IPS DF 6.9 (cell line): ENCODE measurements at regions not wholly inside any gene's neighbourhood (a gene's known extent, or its start where the extent isn't known, plus 50 kb on each side); places are given as distances from the start of the nearest gene placed in this dataset.
"Not testable (repeated sequence)": the region's sequence is repeated elsewhere in the genome, so short reads cannot be mapped to it uniquely, and the experiment has no call there.

Source experiments
- DNase-seq: peaks from one replicate; pipeline ENCODE4 v3.0.0-alpha.2; 2013; ENCODE audit warnings: low read depth, low spot score
- H3K27ac ChIP-seq: one replicate; pipeline ENCODE4 v1.5.1; 2013; ENCODE audit warnings: low read length, control low read depth
- H3K27me3 ChIP-seq: 2 replicates; pipeline ENCODE4 v1.6.1; 2013; ENCODE audit warnings: mild to moderate bottlenecking, low read length; ENCODE audit not compliant: control insufficient read depth, insufficient read depth
- H3K36me3 ChIP-seq: 2 replicates; pipeline ENCODE4 v1.6.1; 2013; ENCODE audit warnings: low read length; ENCODE audit not compliant: control insufficient read depth, insufficient read depth
- H3K4me1 ChIP-seq: 2 replicates; pipeline ENCODE4 v1.6.1; 2013; ENCODE audit warnings: low read length; ENCODE audit not compliant: control insufficient read depth, insufficient read depth
- H3K4me3 ChIP-seq: 2 replicates; pipeline ENCODE4 v1.5.1; 2013; ENCODE audit warnings: mild to moderate bottlenecking, low read length
- H3K9me3 ChIP-seq: 2 replicates; pipeline ENCODE4 v1.6.1; 2013; ENCODE audit warnings: low read length, inconsistent platforms; ENCODE audit not compliant: control insufficient read depth, insufficient read depth
- WGBS: extraction: QIAGEN DNeasy Blood & Tissue Kit; methylation state at CpG from one replicate; pipeline ENCODE4 v1.1.7; 2013; ENCODE audit warnings: mixed read lengths, missing lambda C conversion rate; ENCODE audit not compliant: insufficient read length, insufficient coverage; 5-methylcytosine and 5-hydroxymethylcytosine counted together

DNA sequence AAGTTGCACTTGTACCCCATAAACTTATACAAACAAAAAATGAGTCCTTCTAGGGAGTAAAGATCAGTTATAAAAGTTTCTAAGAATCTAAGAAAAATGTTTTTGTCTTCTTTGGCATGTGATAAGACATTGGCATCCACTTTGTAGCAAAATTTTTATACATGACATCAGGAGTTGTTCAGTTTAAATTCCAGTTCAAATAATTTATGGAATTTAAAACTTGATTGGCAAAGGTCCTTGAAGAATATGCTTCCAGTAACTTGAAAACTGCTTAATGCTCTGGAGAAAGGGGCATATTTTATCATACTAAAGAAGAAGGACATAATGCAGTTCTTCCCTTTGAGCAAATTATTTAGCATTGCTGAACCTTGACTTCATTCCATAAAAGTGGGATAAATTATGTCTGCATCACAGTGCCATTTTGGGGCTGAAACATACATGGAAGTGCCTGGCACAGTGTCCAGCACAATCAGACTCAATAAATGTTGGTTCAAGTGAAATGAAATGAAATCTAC, 163.3 kb upstream of the IL15 start:
- Histone ChIP-seq H3K4me1 (no peaks in the 10 kb centered on the region), H3K9me3 (no peaks in the 10 kb centered on the region), H3K27ac (no peak overlapping the region), H3K4me3 (no peak overlapping the region), H3K36me3 (no peaks in the 10 kb centered on the region), H3K27me3 (no peaks in the 10 kb centered on the region)
- no peak for DNase-seq

DNA sequence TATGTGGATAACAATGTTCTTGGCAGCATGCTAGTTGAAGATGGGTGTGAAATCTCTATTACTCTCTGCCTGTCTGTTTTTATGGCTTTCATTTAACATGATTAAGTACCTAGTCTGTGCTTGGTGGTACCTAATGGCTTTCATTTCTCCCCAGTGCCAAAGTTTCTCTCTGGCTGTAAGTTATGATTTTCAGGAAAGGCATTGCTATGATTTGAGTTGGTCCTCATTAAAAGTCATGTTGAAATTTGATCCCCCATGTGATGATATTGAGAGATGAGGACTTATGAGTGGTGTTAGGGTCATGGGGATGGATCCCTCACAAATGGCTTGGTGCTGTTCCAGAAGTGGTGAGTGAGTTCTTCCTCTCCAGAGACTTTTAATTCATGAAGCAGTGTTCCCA, 162.4 kb upstream of the IL15 start:
- H3K9me3 ChIP-seq: no peaks in the 10 kb centered on the region

DNA sequence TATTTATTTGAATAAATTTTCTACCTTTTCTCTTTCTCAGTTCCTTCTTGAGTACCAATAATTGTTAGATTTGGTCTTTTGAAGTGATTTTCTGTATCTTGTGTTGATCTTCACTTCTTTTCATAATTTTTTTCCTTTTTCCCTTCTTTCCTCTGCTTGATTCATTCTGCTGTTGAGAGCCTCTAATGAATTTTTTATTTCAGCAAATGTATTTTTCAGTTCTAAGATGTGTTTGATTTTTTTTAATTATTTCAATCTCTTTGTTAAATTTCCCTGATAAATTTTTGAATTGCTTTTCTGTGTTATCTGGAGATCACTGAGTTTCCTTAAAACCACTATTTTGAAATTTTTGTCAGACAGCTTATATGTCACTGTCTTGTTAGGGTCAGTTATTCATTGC, 155.4 kb upstream of the IL15 start:
- H3K4me3 ChIP-seq: no peak overlapping the region
- DNase-seq: no peak
- no peaks in the 10 kb centered on the region for H3K36me3 ChIP-seq
- H3K27me3 ChIP-seq: no peaks in the 10 kb centered on the region
- H3K27ac ChIP-seq: no peak overlapping the region
- H3K4me1 ChIP-seq: no peaks in the 10 kb centered on the region
- H3K9me3 ChIP-seq: no peaks in the 10 kb centered on the region

More for the DNA sequence above, 162.4 kb upstream of the IL15 start:
- Histone ChIP-seq H3K4me1 (no peaks in the 10 kb centered on the region), H3K27me3 (no peaks in the 10 kb centered on the region), H3K4me3 (no peak overlapping the region), H3K36me3 (no peaks in the 10 kb centered on the region), H3K27ac (no peak overlapping the region)
- no peak for DNase-seq

DNA sequence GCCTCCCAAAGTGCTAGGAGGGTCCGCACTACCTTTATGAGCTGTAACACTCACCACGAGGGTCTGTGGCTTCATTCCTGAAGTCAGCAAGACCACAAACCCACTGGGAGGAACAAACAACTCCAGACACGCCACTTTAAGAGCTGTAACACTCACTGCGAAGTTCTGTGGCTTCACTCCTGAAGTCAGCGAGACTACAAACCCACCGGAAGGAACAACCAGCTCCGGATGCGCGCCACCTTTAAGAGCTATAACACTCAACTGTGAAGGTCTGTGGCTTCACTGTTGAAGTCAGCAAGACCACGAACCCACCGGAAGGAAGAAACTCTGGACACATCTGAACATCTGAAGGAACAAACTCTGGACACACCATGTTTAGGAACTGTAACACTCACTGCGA, 152.1 kb upstream of the IL15 start:
- DNase-seq, H3K4me1 ChIP-seq, H3K27ac ChIP-seq, H3K9me3 ChIP-seq, H3K36me3 ChIP-seq, H3K4me3 ChIP-seq, H3K27me3 ChIP-seq: not testable (repeated sequence)
- no CpG with 5 or more reads among the region's 12 CpGs for WGBS

DNA sequence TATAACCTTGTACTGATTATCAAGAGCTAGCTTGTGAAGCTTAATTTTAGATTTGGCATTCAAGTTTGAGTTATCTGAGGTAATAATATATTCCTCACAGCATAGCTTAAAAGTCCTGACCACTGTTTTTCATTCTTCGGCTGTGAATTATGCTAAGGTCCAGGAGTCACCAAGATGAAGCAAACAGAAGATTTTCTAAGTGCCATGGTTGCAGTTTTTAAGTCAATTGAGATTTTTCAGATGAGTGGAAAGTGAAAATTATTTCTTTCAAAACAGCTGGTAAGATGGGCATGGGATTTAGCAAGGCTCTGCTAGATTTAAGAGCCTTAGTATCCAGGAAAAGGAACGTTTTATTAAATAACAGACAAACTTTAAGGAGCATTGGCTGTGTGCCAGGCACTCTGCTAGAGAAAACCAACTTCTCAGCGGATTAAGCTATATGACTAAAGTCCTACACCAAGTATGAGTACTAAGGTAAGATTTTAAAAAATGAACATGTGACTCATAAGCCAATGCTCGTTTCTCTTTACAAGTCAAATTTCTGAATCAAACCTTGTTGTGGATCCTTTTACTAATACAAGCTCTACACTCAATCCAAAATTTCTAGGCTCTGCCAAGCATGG, 149.9 kb upstream of the IL15 start:
- H3K27ac ChIP-seq: no peak overlapping the region
- H3K36me3 ChIP-seq: no peaks in the 10 kb centered on the region
- no peaks in the 10 kb centered on the region for H3K27me3 ChIP-seq
- H3K9me3 ChIP-seq: no peaks in the 10 kb centered on the region
- WGBS: no CpG with 5 or more reads among the region's 4 CpGs
- no peak overlapping the region for H3K4me3 ChIP-seq
- DNase-seq: no peak
- H3K4me1 ChIP-seq: no peaks in the 10 kb centered on the region

DNA sequence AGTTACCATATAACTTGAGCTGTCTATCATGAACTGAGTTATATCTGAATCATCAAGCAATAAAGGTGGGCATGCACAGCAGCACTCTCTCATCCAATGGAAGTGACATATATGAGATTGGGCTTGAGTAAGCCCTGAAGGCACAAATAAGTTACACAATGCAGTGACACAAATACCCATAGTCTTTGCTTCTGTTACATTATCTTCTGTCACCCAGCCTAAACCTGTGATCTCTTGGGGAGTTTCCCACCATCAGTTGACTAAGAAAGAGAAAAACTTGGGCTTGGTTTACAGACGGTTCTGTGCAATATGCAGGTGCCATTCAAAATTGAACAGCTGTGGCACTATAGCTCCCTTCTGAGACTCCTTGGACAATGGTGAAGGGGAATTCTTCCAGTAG, 138.8 kb upstream of the IL15 start:
- no peaks in the 10 kb centered on the region for H3K9me3 ChIP-seq
- no peaks in the 10 kb centered on the region for H3K4me1 ChIP-seq
- WGBS: no CpG with 5 or more reads among the region's 1 CpG
- H3K36me3 ChIP-seq: no peaks in the 10 kb centered on the region
- no peaks in the 10 kb centered on the region for H3K27me3 ChIP-seq
- H3K4me3 ChIP-seq: no peak overlapping the region
- no peak overlapping the region for H3K27ac ChIP-seq
- no peak for DNase-seq

DNA sequence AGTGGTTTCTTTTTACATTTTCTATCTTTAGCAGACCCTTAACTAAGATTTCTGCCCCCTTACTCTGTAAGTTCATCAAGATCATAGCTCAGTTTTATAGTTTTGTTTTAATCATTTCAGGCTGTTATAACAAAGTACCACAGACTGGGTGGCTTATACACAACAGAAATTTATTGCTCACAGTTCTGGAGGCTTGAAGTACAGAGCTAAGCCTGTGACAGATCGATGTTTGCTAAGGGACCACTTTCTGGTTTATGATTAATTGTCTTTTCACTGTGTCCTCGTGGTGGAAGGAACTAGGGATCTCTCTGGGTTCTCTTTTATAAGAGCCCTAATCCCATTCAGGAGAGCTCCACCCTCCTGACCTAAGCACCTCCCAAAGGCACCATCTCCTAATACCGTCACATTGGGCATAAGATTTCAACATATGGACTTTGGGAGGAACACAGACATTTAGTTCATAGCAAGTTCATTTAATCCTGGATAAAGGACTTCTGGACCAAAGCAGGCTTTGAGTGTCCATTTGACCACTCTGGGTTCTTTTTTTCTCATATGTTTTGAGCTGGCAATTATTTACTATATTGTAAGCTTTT, 137.0 kb upstream of the IL15 start:
- Histone ChIP-seq H3K9me3 (no peaks in the 10 kb centered on the region), H3K4me1 (no peaks in the 10 kb centered on the region), H3K27me3 (no peaks in the 10 kb centered on the region), H3K27ac (no peak overlapping the region), H3K36me3 (no peaks in the 10 kb centered on the region), H3K4me3 (no peak overlapping the region)
- no CpG with 5 or more reads among the region's 3 CpGs for WGBS
- DNase-seq: no peak

DNA sequence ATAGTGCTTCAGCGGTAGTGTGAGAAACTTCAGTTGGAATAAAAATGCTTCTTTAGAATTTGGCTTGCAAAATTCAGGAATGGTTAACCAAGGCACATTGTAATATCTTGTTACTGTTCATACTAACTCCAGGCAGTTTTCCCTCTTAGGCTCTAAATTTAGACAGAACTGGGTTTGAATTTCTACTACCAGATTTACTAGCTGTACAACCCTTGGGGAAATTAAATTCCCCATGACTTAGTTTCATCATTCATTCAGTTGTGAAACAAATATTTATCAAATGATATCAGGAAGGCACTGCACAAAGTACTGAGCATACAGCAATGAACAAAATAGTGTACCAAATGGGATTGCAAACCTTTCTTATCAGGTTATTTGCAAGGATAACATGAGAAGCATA, 135.0 kb upstream of the IL15 start:
- Histone ChIP-seq H3K4me3 (no peak overlapping the region), H3K27ac (no peak overlapping the region), H3K27me3 (no peaks in the 10 kb centered on the region), H3K4me1 (no peaks in the 10 kb centered on the region), H3K9me3 (no peaks in the 10 kb centered on the region), H3K36me3 (no peaks in the 10 kb centered on the region)
- WGBS: no CpG with 5 or more reads among the region's 1 CpG
- DNase-seq: no peak

DNA sequence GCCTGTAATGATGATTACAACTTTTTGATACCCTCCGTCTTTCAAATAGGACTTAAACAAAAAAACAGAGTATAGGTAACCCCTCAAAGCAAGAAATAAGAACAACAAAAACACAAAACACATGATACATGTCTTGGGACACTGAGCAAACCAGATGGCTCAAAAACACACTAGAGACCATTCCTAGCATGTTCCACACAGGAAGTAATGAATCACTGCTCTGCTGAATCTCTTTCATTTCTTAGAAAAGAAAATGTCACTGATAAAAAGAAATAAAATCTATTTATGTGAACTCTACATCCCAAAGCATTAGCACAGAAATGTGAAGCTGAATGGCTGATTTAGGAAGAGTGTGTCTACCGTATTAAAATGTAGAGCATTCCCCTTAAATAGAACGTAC, 134.5 kb upstream of the IL15 start:
- H3K27me3 ChIP-seq: no peaks in the 10 kb centered on the region
- no peak for DNase-seq
- no peaks in the 10 kb centered on the region for H3K9me3 ChIP-seq
- no peak overlapping the region for H3K4me3 ChIP-seq
- no peak overlapping the region for H3K27ac ChIP-seq
- no CpG with 5 or more reads among the region's 3 CpGs for WGBS
- no peaks in the 10 kb centered on the region for H3K4me1 ChIP-seq
- H3K36me3 ChIP-seq: no peaks in the 10 kb centered on the region

DNA sequence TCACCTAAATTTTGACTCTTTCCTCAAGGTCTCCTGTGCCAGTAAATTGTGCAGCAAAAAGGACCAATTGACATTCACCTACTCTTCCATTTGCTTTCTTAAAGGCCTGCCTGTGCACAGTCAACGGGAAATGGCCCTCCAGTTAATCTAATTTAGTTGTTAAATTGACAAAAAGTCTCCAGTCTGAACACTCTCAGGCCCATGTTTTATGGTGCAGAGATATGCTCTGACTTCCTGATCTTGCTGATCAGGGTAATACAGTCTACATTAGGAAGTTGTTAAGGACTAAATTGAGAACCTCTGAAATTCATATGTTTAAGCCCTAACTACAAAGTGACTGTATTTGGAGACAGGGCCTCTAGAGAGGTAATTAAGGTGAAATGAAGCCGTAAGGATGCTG, 133.6 kb upstream of the IL15 start:
- H3K36me3 ChIP-seq: no peaks in the 10 kb centered on the region
- DNase-seq: no peak
- no peaks in the 10 kb centered on the region for H3K27me3 ChIP-seq
- no peak overlapping the region for H3K27ac ChIP-seq
- no peaks in the 10 kb centered on the region for H3K9me3 ChIP-seq
- no peak overlapping the region for H3K4me3 ChIP-seq
- no CpG with 5 or more reads among the region's 2 CpGs for WGBS
- H3K4me1 ChIP-seq: no peaks in the 10 kb centered on the region

DNA sequence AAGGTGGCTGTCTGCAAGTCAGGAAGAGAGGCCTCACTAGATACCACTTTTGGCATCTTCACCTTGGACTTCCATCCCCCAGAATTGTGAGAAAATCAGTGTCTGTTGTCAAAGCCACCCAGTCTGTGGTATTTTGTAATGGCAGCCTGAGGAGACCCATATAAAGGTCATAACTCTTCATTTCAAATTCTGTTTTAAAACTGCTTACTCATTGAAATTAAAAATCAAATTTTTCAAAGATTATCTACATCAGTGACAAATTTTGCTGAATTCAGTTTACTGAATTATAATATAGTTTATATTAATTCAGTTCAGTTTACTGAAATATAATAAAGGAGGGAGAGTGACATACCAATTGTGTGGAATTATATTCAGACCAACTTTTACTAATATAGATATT, 133.1 kb upstream of the IL15 start:
- H3K4me1 ChIP-seq: no peaks in the 10 kb centered on the region
- H3K27me3 ChIP-seq: no peaks in the 10 kb centered on the region
- DNase-seq: no peak
- H3K9me3 ChIP-seq: no peaks in the 10 kb centered on the region
- H3K27ac ChIP-seq: no peak overlapping the region
- no peaks in the 10 kb centered on the region for H3K36me3 ChIP-seq
- no peak overlapping the region for H3K4me3 ChIP-seq
